BLaER1 treated with 17β-estradiol and CSF1 and Interleukin-3, amounts not matched to agents 10 nM and 100 nM (cell line): ENCODE measurements at regions not wholly inside any gene's neighbourhood (a gene's known extent, or its start where the extent isn't known, plus 50 kb on each side); places are given as distances from the start of the nearest gene placed in this dataset.

Experiments
- H3K27ac ChIP-seq, 11 experiments: shearing (Covaris generic); formaldehyde crosslinking; 2 replicates each; pipeline ENCODE4 v1.8.1; 2022
- H3K27me3 ChIP-seq, 11 experiments: shearing (Covaris generic); formaldehyde crosslinking; 2 replicates each; pipeline ENCODE4 v1.8.1; 2022
- H3K36me3 ChIP-seq, 11 experiments: shearing (Covaris generic); formaldehyde crosslinking; 2 replicates each; pipeline ENCODE4 v1.8.1; 2022
- H3K4me1 ChIP-seq, 10 experiments: shearing (Covaris generic); formaldehyde crosslinking; 2 replicates each; pipeline ENCODE4 v1.8.1; 2022
- H3K4me2 ChIP-seq, 11 experiments: shearing (Covaris generic); formaldehyde crosslinking; 2 replicates each; pipeline ENCODE4 v1.8.1; 2022
- H3K4me3 ChIP-seq, 10 experiments: shearing (Covaris generic); formaldehyde crosslinking; 2 replicates each; pipeline ENCODE4 v1.8.1; 2022
- H3K9ac ChIP-seq, 11 experiments: shearing (Covaris generic); formaldehyde crosslinking; 2 replicates each; pipeline ENCODE4 v1.8.1; 2022
- H3K9me3 ChIP-seq, 11 experiments: shearing (Covaris generic); formaldehyde crosslinking; replicated peaks in 1 of 11; 2 replicates each; pipeline ENCODE4 v1.8.1; 2022
- H4K20me1 ChIP-seq, 11 experiments: shearing (Covaris generic); formaldehyde crosslinking; 2 replicates each; pipeline ENCODE4 v1.8.1; 2022
- Cebpa-rat ChIP-seq, 11 experiments: shearing (Covaris generic); IDR thresholded peaks; 2 replicates each; pipeline ENCODE4 v1.8.1; 2022

GRCh38 chr14:26377150-26377549 is 220.7 kb downstream of the NOVA1 start:
- no peak overlapping the region for H3K27ac ChIP-seq
- no peak for TF ChIP-seq Cebpa-rat (IDR thresholded peaks at IDR 0.05)
- H3K4me3 ChIP-seq = no peak overlapping the region
- H3K27me3 ChIP-seq = no peaks in the 10 kb centered on the region
- H3K9ac ChIP-seq = no peak overlapping the region
- H3K4me2 ChIP-seq = no peak overlapping the region
- H3K36me3 ChIP-seq = no peaks in the 10 kb centered on the region
- peaks cover 0 to 11% (median 4%) of the 10 kb centered on the region in 11 experiments; a peak in 5 of 22 replicates for H3K9me3 ChIP-seq
- H3K4me1 ChIP-seq = no peaks in the 10 kb centered on the region
- H4K20me1 ChIP-seq = no peaks in the 10 kb centered on the region

DNA sequence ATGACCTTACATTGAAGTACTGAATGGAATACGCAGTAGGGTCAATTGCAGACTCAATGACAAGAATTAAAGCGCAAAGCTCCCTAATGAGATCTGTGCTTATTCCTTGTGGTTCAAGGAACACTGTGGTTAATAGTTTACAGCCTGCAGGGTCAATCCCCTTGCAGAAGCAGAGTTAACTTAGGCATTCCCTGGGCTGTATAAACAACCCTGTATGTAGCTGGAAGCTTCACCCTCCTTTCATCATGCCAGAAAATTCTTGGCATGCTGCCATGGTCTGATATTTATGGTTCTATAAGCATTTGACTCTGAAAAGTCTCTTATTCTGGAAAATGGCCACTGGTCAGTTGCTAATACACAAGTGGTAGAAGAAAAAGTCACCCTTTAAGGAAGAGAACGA is 227.7 kb downstream of the NOVA1 start:
- Histone ChIP-seq H4K20me1 (no peaks in the 10 kb centered on the region), H3K36me3 (no peaks in the 10 kb centered on the region), H3K4me2 (no peak overlapping the region), H3K9me3 (no peaks in the 10 kb centered on the region), H3K4me3 (no peak overlapping the region), H3K4me1 (no peaks in the 10 kb centered on the region), H3K27ac (no peak overlapping the region), H3K27me3 (no peaks in the 10 kb centered on the region), H3K9ac (no peak overlapping the region)
- no peak for TF ChIP-seq Cebpa-rat (IDR thresholded peaks at IDR 0.05)

GRCh38 chr14:26363689-26364088 is 234.1 kb downstream of the NOVA1 start:
- H3K36me3 ChIP-seq = no peaks in the 10 kb centered on the region
- H3K4me3 ChIP-seq = no peak overlapping the region
- H3K27me3 ChIP-seq = no peaks in the 10 kb centered on the region
- no peak for TF ChIP-seq Cebpa-rat (IDR thresholded peaks at IDR 0.05)
- no peaks in the 10 kb centered on the region for H4K20me1 ChIP-seq
- no peak overlapping the region for H3K4me2 ChIP-seq
- H3K9ac ChIP-seq = no peak overlapping the region
- no peaks in the 10 kb centered on the region for H3K9me3 ChIP-seq
- H3K4me1 ChIP-seq = no peaks in the 10 kb centered on the region
- H3K27ac ChIP-seq = no peak overlapping the region

- H3K4me1 ChIP-seq = no peaks in the 10 kb centered on the region
- no peak overlapping the region for H3K4me2 ChIP-seq
- TF ChIP-seq Cebpa-rat (IDR thresholded peaks at IDR 0.05) = no peak
- no peak overlapping the region for H3K4me3 ChIP-seq
- no peak overlapping the region for H3K27ac ChIP-seq
- no peaks in the 10 kb centered on the region for H3K36me3 ChIP-seq
- H3K27me3 ChIP-seq = 0 out of 22 replicates have a peak, but pooled peaks cover 0 to 2% (median 0%) of the 10 kb centered on the region in 11 experiments
- no peaks in the 10 kb centered on the region for H3K9me3 ChIP-seq
- H3K9ac ChIP-seq = no peak overlapping the region
- H4K20me1 ChIP-seq = no peaks in the 10 kb centered on the region
Measured at GRCh38 chr14:26344596-26344995, 253.2 kb downstream of the NOVA1 start.

- Histone ChIP-seq H3K4me1 (no peaks in the 10 kb centered on the region), H3K4me2 (no peak overlapping the region), H4K20me1 (no peaks in the 10 kb centered on the region), H3K9ac (no peak overlapping the region), H3K4me3 (no peak overlapping the region), H3K36me3 (no peaks in the 10 kb centered on the region), H3K9me3 (no peaks in the 10 kb centered on the region), H3K27ac (no peak overlapping the region), H3K27me3 (no peaks in the 10 kb centered on the region)
- TF ChIP-seq Cebpa-rat (IDR thresholded peaks at IDR 0.05) = no peak
Measured at GRCh38 chr14:26339381-26339780, 258.5 kb downstream of the NOVA1 start.

DNA sequence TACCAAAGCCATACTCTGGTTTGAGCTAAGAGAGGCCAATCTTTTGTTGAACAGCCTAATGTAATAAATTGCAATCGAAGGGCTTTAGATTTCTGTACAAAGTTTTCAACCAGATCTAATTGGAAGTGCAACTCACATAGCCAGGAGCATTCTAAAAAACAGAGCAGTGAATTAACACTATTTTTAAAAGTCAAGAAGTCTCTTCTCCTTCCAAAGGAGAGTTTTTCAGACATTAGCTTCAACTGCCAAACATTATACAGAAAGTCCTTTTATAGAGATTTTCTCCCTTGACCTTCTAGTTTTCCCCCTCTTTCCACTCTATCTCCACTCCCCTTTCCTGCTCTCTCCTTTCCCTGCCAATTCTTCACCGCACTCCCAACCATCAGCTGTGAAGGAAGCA is 259.6 kb downstream of the NOVA1 start:
- Histone ChIP-seq H3K27ac (no peak overlapping the region), H3K4me3 (no peak overlapping the region), H3K4me2 (no peak overlapping the region), H3K36me3 (no peaks in the 10 kb centered on the region), H3K9me3 (no peaks in the 10 kb centered on the region), H3K4me1 (no peaks in the 10 kb centered on the region), H3K27me3 (no peaks in the 10 kb centered on the region), H3K9ac (no peak overlapping the region), H4K20me1 (no peaks in the 10 kb centered on the region)
- no peak for TF ChIP-seq Cebpa-rat (IDR thresholded peaks at IDR 0.05)

- H3K27ac ChIP-seq = no peak overlapping the region
- H3K4me2 ChIP-seq = no peak overlapping the region
- H3K36me3 ChIP-seq = no peaks in the 10 kb centered on the region
- H4K20me1 ChIP-seq = no peaks in the 10 kb centered on the region
- no peaks in the 10 kb centered on the region for H3K9me3 ChIP-seq
- H3K4me3 ChIP-seq = no peak overlapping the region
- no peak for TF ChIP-seq Cebpa-rat (IDR thresholded peaks at IDR 0.05)
- H3K27me3 ChIP-seq = no peaks in the 10 kb centered on the region
- H3K4me1 ChIP-seq = 0 out of 20 replicates have a peak, but pooled peaks cover 0 to 7% (median 0%) of the 10 kb centered on the region in 10 experiments
- no peak overlapping the region for H3K9ac ChIP-seq
Measured at GRCh38 chr14:26334288-26334687, 263.5 kb downstream of the NOVA1 start.

DNA sequence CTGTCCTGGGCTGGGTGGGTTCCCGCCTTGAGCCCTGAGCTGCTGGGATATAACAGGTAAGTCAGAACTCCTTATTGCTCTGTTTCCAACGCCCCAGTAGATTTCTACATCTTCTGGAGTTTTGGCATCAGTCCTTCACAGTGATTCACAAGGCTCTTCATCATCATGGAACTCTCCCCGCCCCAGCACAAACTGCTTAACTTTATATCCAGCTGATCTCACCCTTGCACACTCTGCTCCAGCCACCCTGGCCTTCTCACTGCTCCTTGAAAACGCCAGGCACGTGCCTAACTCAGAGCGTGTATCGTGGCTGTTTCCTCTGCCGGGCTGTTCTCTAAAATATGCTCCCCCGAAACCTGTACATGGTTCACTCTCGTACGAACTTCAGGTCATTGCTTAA is 264.9 kb downstream of the NOVA1 start:
- H3K9me3 ChIP-seq = no peaks in the 10 kb centered on the region
- H4K20me1 ChIP-seq = no peaks in the 10 kb centered on the region
- no peaks in the 10 kb centered on the region for H3K36me3 ChIP-seq
- TF ChIP-seq Cebpa-rat (IDR thresholded peaks at IDR 0.05) = no peak
- H3K4me1 ChIP-seq = 0 out of 20 replicates have a peak, but pooled peaks cover 0 to 7% (median 0%) of the 10 kb centered on the region in 10 experiments
- H3K4me3 ChIP-seq = no peak overlapping the region
- H3K27ac ChIP-seq = no peak overlapping the region
- no peaks in the 10 kb centered on the region for H3K27me3 ChIP-seq
- no peak overlapping the region for H3K9ac ChIP-seq
- no peak overlapping the region for H3K4me2 ChIP-seq

GRCh38 chr14:26330982-26331381 is 266.9 kb downstream of the NOVA1 start:
- H3K9ac ChIP-seq = no peak overlapping the region
- no peak overlapping the region for H3K4me2 ChIP-seq
- no peaks in the 10 kb centered on the region for H4K20me1 ChIP-seq
- no peak overlapping the region for H3K27ac ChIP-seq
- H3K9me3 ChIP-seq = no peaks in the 10 kb centered on the region
- no peak for TF ChIP-seq Cebpa-rat (IDR thresholded peaks at IDR 0.05)
- no peak overlapping the region for H3K4me3 ChIP-seq
- no peaks in the 10 kb centered on the region for H3K27me3 ChIP-seq
- H3K36me3 ChIP-seq = no peaks in the 10 kb centered on the region
- 0 out of 20 replicates have a peak, but pooled peaks cover 0 to 7% (median 0%) of the 10 kb centered on the region in 10 experiments for H3K4me1 ChIP-seq

DNA sequence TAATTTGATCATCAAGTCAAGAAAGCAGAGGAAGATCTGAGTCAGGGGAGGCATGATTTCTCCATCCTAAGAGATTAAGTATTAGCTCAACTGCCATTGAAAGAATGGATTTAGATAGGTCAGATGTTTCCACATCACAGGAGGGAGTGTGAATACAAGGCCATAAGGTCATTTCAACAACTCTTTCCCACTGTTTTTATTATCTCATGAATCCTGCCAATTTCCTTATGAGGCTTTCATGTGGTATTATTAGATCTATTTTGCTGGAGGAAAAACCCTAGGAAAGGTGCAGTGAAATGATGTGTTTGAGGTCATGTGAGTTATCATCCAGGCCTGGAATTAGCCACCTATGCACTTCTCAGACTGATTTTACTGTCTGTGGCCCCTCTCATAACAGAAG is 269.0 kb downstream of the NOVA1 start:
- no peak overlapping the region for H3K9ac ChIP-seq
- no peak overlapping the region for H3K4me2 ChIP-seq
- H3K27ac ChIP-seq = no peak overlapping the region
- H3K4me3 ChIP-seq = no peak overlapping the region
- H3K9me3 ChIP-seq = no peaks in the 10 kb centered on the region
- H4K20me1 ChIP-seq = no peaks in the 10 kb centered on the region
- no peaks in the 10 kb centered on the region for H3K36me3 ChIP-seq
- H3K27me3 ChIP-seq = no peaks in the 10 kb centered on the region
- TF ChIP-seq Cebpa-rat (IDR thresholded peaks at IDR 0.05) = no peak
- H3K4me1 ChIP-seq = 0 out of 20 replicates have a peak, but pooled peaks cover 0 to 7% (median 0%) of the 10 kb centered on the region in 10 experiments
